ENCODE measurements at regions not wholly inside any gene's neighbourhood (a gene's known extent, or its start where the extent isn't known, plus 50 kb on each side); places are given as distances from the start of the nearest gene placed in this dataset.

GRCh38 chr18:22026362-22026761 lies 143.0 kb upstream of the GATA6 start:
- TF ChIP-seq, protein P1, sequence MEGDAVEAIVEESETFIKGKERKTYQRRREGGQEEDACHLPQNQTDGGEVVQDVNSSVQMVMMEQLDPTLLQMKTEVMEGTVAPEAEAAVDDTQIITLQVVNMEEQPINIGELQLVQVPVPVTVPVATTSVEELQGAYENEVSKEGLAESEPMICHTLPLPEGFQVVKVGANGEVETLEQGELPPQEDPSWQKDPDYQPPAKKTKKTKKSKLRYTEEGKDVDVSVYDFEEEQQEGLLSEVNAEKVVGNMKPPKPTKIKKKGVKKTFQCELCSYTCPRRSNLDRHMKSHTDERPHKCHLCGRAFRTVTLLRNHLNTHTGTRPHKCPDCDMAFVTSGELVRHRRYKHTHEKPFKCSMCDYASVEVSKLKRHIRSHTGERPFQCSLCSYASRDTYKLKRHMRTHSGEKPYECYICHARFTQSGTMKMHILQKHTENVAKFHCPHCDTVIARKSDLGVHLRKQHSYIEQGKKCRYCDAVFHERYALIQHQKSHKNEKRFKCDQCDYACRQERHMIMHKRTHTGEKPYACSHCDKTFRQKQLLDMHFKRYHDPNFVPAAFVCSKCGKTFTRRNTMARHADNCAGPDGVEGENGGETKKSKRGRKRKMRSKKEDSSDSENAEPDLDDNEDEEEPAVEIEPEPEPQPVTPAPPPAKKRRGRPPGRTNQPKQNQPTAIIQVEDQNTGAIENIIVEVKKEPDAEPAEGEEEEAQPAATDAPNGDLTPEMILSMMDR (optimal IDR thresholded peaks at IDR 0.05 in 1 of 3, IDR thresholded peaks at IDR 0.05 in 1 of 3, conservative IDR thresholded peaks at IDR 0.05 in 1 of 3; ENCODE audit: extremely low read depth in 1 of 3, insufficient read depth in 2 of 3, low read length in 3 of 3) = no peak
- no peak for TF ChIP-seq EZH2 (IDR thresholded peaks at IDR 0.05; ENCODE audit: low read length)

Data from keratinocyte (primary cell).